Psoas muscle (tissue), 7 donors: ENCODE measurements at regions not wholly inside any gene's neighbourhood (a gene's known extent, or its start where the extent isn't known, plus 50 kb on each side); places are given as distances from the start of the nearest gene placed in this dataset.

ENCODE experiments used
- ATAC-seq, 4 donors: fragments of 200-7000 bp; cut with Tn5 transposase; one replicate each; pipeline ENCODE4 v1.9.1; 2020; ENCODE audit warnings: moderate library complexity in 3 of 4, mild to moderate bottlenecking in 2 of 4
- DNase-seq, 2 donors: peaks; one replicate each; pipeline ENCODE4 v3.0.0-alpha.2; 2020
- H3K27ac ChIP-seq: fragments of 200-600 bp; one replicate; pipeline ENCODE4 v1.8.0; 2022
- H3K27me3 ChIP-seq, 3 donors: fragments of 200-600 bp in 1 of 3; one replicate each; pipeline versions ENCODE4 v1.6.1 to v1.8.0; 2013 to 2022; ENCODE audit warnings: low read length in 2 of 3, mild to moderate bottlenecking in 2 of 3, moderate library complexity in 1 of 3; ENCODE audit not compliant: insufficient read depth in 3 of 3
- H3K36me3 ChIP-seq, 2 donors: fragments of 200-600 bp in 1 of 2; one replicate each; pipeline versions ENCODE4 v1.6.1 to v1.8.0; 2013 to 2022; ENCODE audit warnings: low read depth in 1 of 2, mild to moderate bottlenecking in 1 of 2, moderate library complexity in 1 of 2; ENCODE audit not compliant: insufficient read depth in 1 of 2
- H3K4me1 ChIP-seq: fragments of 200-600 bp; one replicate; pipeline ENCODE4 v1.8.0; 2022
- H3K4me3 ChIP-seq: fragments of 200-600 bp; one replicate; pipeline ENCODE4 v1.8.0; 2022; ENCODE audit warnings: mild to moderate bottlenecking
- H3K9me3 ChIP-seq: fragments of 200-600 bp; one replicate; pipeline ENCODE4 v1.8.0; 2022
- WGBS, 3 donors: extraction: QIAGEN DNeasy Blood & Tissue Kit; methylation state at CpG; one replicate each; pipeline versions ENCODE4 v1.1.6 to v1.1.7; 2013; 5-methylcytosine and 5-hydroxymethylcytosine counted together
- intact Hi-C, 2 donors: fragments of 100-400 bp; cut with DNase I; formaldehyde crosslinking; loops; one replicate each; pipeline versions ENCODE4 v1.11.0 to v1.14.2; 2022
- TF ChIP-seq, protein P1 (sequence below): fragments of 200-600 bp; IDR thresholded peaks from one replicate; pipeline ENCODE4 v1.8.0; 2022; ENCODE audit warnings: antibody characterized with exemption
- donor health status: healthy with polysubstance abuse.
- donor health status: DM: no; HTN: no; CAD: no; lungs with moderate emphysema.
- donor health status: Bipolar disorder and iron deficiency.
- donor health status: healthy.
- donor health status: DM: yes; HTN: yes; CAD: no.
- donor health status: DM: no; HTN: no; CAD: no.
- donor health status: DM: yes; HTN: yes; CAD: no.

DNA sequence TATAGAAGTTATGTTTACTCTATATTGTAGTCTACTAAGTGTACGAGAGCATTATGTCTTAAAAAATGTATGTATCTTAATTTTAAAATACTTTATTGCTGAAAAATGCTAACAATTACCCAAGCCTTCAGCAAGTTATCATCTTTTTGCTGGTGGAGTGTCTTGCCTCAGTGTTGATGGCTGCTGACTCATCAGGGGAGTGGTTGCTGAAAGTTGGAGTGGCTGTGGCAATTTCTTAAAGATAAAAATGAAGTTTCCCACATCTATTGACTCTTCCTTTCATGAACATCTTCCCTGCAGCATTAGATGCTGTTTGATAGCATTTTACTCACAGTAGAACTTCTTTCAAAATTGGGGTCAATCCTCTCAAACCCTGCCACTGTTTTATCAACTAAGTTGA lies 95.8 kb downstream of the CDC7 start:
- intact Hi-C loops: no loop called here
- TF ChIP-seq, protein P1, sequence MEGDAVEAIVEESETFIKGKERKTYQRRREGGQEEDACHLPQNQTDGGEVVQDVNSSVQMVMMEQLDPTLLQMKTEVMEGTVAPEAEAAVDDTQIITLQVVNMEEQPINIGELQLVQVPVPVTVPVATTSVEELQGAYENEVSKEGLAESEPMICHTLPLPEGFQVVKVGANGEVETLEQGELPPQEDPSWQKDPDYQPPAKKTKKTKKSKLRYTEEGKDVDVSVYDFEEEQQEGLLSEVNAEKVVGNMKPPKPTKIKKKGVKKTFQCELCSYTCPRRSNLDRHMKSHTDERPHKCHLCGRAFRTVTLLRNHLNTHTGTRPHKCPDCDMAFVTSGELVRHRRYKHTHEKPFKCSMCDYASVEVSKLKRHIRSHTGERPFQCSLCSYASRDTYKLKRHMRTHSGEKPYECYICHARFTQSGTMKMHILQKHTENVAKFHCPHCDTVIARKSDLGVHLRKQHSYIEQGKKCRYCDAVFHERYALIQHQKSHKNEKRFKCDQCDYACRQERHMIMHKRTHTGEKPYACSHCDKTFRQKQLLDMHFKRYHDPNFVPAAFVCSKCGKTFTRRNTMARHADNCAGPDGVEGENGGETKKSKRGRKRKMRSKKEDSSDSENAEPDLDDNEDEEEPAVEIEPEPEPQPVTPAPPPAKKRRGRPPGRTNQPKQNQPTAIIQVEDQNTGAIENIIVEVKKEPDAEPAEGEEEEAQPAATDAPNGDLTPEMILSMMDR: no peak
- DNase-seq (no peak), ATAC-seq (no peak)
- H3K4me1 ChIP-seq: peaks cover 2% of the 10 kb centered on the region
- no peaks in the 10 kb centered on the region for H3K36me3 ChIP-seq
- no peak overlapping the region for H3K27ac ChIP-seq
- 93 to 96% (median 93%) methylated on average over 1 of the region's 1 CpG for WGBS, 3 donors
- no peaks in the 10 kb centered on the region for H3K9me3 ChIP-seq
- no peak overlapping the region for H3K4me3 ChIP-seq
- no peaks in the 10 kb centered on the region for H3K27me3 ChIP-seq

DNA sequence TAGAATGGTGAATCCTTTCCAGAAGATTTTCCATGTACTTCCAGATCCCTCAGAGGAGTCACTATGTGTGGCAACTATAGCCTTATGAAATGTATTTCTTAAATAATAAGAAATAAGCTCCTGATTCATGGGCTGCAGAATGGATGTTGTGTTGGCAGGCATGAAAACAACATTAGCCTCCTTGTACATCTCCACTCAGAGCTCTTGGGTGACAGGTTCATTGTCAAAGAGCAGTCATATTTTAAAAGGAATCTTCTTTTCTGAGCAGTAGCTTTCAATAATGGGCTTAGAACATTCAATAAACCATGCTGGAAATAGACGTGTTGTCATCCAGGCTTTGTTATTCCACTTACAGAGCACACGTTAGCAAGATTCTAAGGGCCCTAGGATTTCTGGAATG lies 96.6 kb downstream of the CDC7 start:
- no peaks in the 10 kb centered on the region for H3K27me3 ChIP-seq
- no peaks in the 10 kb centered on the region for H3K36me3 ChIP-seq
- H3K27ac ChIP-seq: no peak overlapping the region
- WGBS, 3 donors: 85 to 95% (median 89%) methylated on average over 2 of the region's 2 CpGs
- no peak for ATAC-seq
- no peaks in the 10 kb centered on the region for H3K9me3 ChIP-seq
- H3K4me1 ChIP-seq: no peaks in the 10 kb centered on the region
- intact Hi-C loops: no loop called here
- H3K4me3 ChIP-seq: no peak overlapping the region
- DNase-seq: no peak
- TF ChIP-seq, protein P1: no peak

DNA sequence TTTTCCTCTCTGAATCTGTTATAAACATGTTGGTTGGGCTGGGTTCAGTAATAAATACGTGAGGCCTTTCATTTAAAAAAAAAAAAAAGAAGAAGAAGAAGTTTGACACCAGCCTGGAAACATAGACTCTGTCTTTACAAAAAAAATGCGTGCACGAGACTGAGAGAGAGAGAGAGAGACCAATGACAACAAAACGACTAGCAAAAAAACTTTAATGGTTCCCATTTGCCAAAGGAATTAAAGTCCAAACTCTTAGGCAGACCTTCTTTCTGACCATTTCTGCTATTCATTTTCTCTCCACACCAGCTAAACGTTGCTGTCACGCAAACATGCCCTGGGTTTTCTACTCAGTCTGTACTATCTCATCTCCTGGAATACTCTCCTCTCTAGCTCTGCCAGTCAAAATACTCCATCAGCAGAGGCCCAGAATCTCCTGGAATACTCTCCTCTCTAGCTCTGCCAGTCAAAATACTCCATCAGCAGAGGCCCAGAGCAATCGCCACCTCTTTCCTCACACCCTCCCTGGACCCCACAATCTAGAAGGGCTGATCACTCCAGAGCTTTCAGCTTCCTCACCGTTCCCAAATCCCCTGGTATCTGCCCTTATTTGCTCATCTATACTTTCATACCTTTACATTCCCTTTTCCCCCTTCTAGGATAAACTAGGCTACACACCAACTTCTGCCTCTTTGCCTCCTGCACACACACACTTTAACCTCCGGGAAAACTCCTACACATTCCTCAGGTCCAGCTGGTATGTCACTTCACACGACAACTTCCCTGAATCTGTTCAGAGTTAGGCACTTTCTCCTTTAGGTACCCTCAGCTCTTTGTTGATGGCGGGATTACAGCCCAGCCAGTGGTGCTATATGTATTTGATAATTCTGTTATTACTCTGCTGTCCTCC lies 100.0 kb downstream of the CDC7 start:
- Histone ChIP-seq H3K27me3 (no peaks in the 10 kb centered on the region), H3K27ac (no peak overlapping the region), H3K4me3 (no peak overlapping the region), H3K36me3 (no peaks in the 10 kb centered on the region), H3K9me3 (no peaks in the 10 kb centered on the region), H3K4me1 (no peaks in the 10 kb centered on the region)
- TF ChIP-seq, protein P1: no peak
- WGBS, 3 donors: 61 to 69% (median 61%) methylated on average over 11 of the region's 11 CpGs
- DNase-seq: no peak
- ATAC-seq: no peak
- intact Hi-C loops: no loop called here

- DNase-seq: no peak
- TF ChIP-seq, protein P1: no peak
Observed at GRCh38 chr1:91601554-91602376, 101.1 kb downstream of the CDC7 start.

More at GRCh38 chr1:91601554-91602376, 101.1 kb downstream of the CDC7 start:
- no peaks in the 10 kb centered on the region for H3K36me3 ChIP-seq
- no peak overlapping the region for H3K27ac ChIP-seq
- H3K9me3 ChIP-seq: no peaks in the 10 kb centered on the region
- peak in 1 of 4 donors; percentile 79 for ATAC-seq
- no peaks in the 10 kb centered on the region for H3K27me3 ChIP-seq
- 74 to 79% (median 75%) methylated on average over 12 of the region's 12 CpGs for WGBS, 3 donors
- H3K4me1 ChIP-seq: no peaks in the 10 kb centered on the region
- H3K4me3 ChIP-seq: no peak overlapping the region
- intact Hi-C loops: loop anchor here in 1 of 2 donors (2.0 kb wide), 1 partner anchor 69 kb away; no protein-coding TSS in a partner anchor
